ENCODE measurements at regions not wholly inside any gene's neighbourhood (a gene's known extent, or its start where the extent isn't known, plus 50 kb on each side); places are given as distances from the start of the nearest gene placed in this dataset.

- H3K36me3 Mint-ChIP-seq (ENCODE audit: unreplicated experiment): no peaks in the 10 kb centered on the region
- no peak overlapping the region for H3K27ac Mint-ChIP-seq (ENCODE audit: unreplicated experiment)
- no peak for TF ChIP-seq CTCF (IDR thresholded peaks at IDR 0.05; ENCODE audit: partially characterized antibody, unreplicated experiment)
- DNase-seq: no peak
- H3K4me3 Mint-ChIP-seq (ENCODE audit: unreplicated experiment): no peak overlapping the region
- H3K4me1 Mint-ChIP-seq (ENCODE audit: low read depth, unreplicated experiment): no peaks in the 10 kb centered on the region
- peaks cover 3% of the 10 kb centered on the region for H3K27me3 Mint-ChIP-seq (ENCODE audit: unreplicated experiment)
- H3K9me3 Mint-ChIP-seq (ENCODE audit: unreplicated experiment): peaks cover 6% of the 10 kb centered on the region
Observed at GRCh38 chr16:49216593-49216992, 65.0 kb downstream of the CBLN1 start.

- Mint-ChIP-seq H3K27me3 (ENCODE audit: unreplicated experiment) (peaks cover 5% of the 10 kb centered on the region), H3K4me1 (ENCODE audit: low read depth, unreplicated experiment) (no peaks in the 10 kb centered on the region), H3K27ac (ENCODE audit: unreplicated experiment) (no peak overlapping the region), H3K36me3 (ENCODE audit: unreplicated experiment) (peaks cover 7% of the 10 kb centered on the region), H3K4me3 (ENCODE audit: unreplicated experiment) (no peak overlapping the region), H3K9me3 (ENCODE audit: unreplicated experiment) (peaks cover 7% of the 10 kb centered on the region)
- no peak for DNase-seq
- no peak for TF ChIP-seq CTCF (IDR thresholded peaks at IDR 0.05; ENCODE audit: partially characterized antibody, unreplicated experiment)
Observed at GRCh38 chr16:49213594-49213993, 68.0 kb downstream of the CBLN1 start.

- peaks cover 5% of the 10 kb centered on the region for H3K36me3 Mint-ChIP-seq (ENCODE audit: unreplicated experiment)
- H3K4me3 Mint-ChIP-seq (ENCODE audit: unreplicated experiment): no peak overlapping the region
- H3K4me1 Mint-ChIP-seq (ENCODE audit: low read depth, unreplicated experiment): no peaks in the 10 kb centered on the region
- DNase-seq: no peak
- peaks cover 2% of the 10 kb centered on the region for H3K9me3 Mint-ChIP-seq (ENCODE audit: unreplicated experiment)
- peaks cover 5% of the 10 kb centered on the region for H3K27me3 Mint-ChIP-seq (ENCODE audit: unreplicated experiment)
- no peak for TF ChIP-seq CTCF (IDR thresholded peaks at IDR 0.05; ENCODE audit: partially characterized antibody, unreplicated experiment)
- H3K27ac Mint-ChIP-seq (ENCODE audit: unreplicated experiment): no peak overlapping the region
Observed at GRCh38 chr16:49204191-49204590, 77.4 kb downstream of the CBLN1 start.

GRCh38 chr16:49203361-49203760 lies 78.3 kb downstream of the CBLN1 start:
- Mint-ChIP-seq H3K27ac (ENCODE audit: unreplicated experiment) (no peak overlapping the region), H3K27me3 (ENCODE audit: unreplicated experiment) (peaks cover 5% of the 10 kb centered on the region), H3K9me3 (ENCODE audit: unreplicated experiment) (peaks cover 2% of the 10 kb centered on the region), H3K4me1 (ENCODE audit: low read depth, unreplicated experiment) (no peaks in the 10 kb centered on the region), H3K36me3 (ENCODE audit: unreplicated experiment) (peaks cover under 1% of the 10 kb centered on the region), H3K4me3 (ENCODE audit: unreplicated experiment) (no peak overlapping the region)
- DNase-seq: no peak
- no peak for TF ChIP-seq CTCF (IDR thresholded peaks at IDR 0.05; ENCODE audit: partially characterized antibody, unreplicated experiment)

- no peaks in the 10 kb centered on the region for H3K4me1 Mint-ChIP-seq (ENCODE audit: low read depth, unreplicated experiment)
- TF ChIP-seq CTCF (IDR thresholded peaks at IDR 0.05; ENCODE audit: partially characterized antibody, unreplicated experiment): no peak
Observed at GRCh38 chr16:49201118-49201517, 80.5 kb downstream of the CBLN1 start.

More at GRCh38 chr16:49201118-49201517, 80.5 kb downstream of the CBLN1 start:
- H3K36me3 Mint-ChIP-seq (ENCODE audit: unreplicated experiment): no peaks in the 10 kb centered on the region
- peaks cover 2% of the 10 kb centered on the region for H3K9me3 Mint-ChIP-seq (ENCODE audit: unreplicated experiment)
- peaks cover 5% of the 10 kb centered on the region for H3K27me3 Mint-ChIP-seq (ENCODE audit: unreplicated experiment)
- H3K27ac Mint-ChIP-seq (ENCODE audit: unreplicated experiment): no peak overlapping the region
- H3K4me3 Mint-ChIP-seq (ENCODE audit: unreplicated experiment): no peak overlapping the region
- DNase-seq: no peak

All from glutamatergic neuron (in vitro differentiated cells).